GM21360 (cell line): ENCODE measurements at regions not wholly inside any gene's neighbourhood (a gene's known extent, or its start where the extent isn't known, plus 50 kb on each side); places are given as distances from the start of the nearest gene placed in this dataset.
A peak's percentile ranks its signal among the peaks of the same experiment; 100 is the strongest.
"Not testable (repeated sequence)": the region's sequence is repeated elsewhere in the genome, so short reads cannot be mapped to it uniquely, and the experiment has no call there.

Source experiments
- ATAC-seq: cut with Tn5 transposase; IDR thresholded peaks from one replicate; pipeline ENCODE4 v1.9.1; 2021; ENCODE audit warnings: mild to moderate bottlenecking, moderate library complexity; ENCODE audit not compliant: unreplicated experiment

DNA sequence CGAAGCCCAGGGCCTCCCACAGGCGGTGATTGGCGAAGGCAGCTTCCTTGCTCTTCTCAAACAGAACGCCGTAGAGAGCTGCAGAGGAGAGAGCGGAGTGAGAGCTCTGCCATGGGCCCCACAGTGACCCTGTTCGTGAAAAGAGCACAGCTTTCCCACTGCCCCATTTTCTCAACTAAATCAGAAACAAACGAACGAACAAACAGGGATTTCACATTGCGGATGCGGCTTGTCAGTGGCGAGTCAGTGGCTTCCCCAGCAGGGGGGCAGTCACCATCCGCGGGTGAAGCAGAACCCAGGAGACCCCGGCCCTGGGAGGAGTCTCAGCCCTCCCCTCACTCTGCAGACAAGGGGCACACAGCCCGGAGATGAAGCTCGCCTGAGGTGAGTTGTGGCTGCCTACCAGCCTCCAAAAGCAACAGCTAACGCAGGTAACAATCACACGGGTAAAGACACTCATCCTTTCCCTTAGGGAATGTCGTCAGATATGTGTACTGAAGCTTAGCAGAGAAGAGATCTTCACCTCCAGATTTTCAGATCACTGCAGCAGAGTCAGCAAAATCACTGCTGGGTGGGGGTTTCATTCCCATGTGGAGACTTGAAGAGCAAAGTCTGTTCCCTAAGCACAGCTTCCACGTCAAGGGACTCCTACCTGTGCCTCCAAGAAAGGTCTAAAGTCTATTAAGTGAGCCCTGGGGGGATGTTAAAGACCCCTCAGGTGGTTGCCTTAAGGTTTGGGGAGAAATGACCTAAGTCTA lies 51.2 kb upstream of the GPR31 start:
- no peak for ATAC-seq

DNA sequence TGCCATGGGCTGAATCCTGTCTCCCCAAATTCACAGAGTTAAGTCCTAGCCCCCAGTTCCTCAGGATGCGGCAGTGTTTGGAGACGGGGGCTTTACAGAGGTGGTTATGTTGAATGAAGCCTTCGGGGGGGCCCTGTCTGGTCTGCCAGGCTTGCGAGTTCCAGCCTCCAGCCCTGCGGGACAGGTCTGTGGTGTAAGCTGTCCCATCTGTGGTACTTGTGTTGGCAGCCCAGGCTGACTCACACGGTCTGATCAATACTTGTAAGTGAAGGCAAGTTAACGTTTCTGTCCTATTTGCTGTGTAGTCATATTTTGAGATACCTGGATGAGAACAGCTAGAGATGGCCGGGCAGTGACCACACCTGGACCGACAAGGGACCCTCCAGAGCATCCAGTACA lies 51.8 kb upstream of the GPR31 start:
- no peak for ATAC-seq

DNA sequence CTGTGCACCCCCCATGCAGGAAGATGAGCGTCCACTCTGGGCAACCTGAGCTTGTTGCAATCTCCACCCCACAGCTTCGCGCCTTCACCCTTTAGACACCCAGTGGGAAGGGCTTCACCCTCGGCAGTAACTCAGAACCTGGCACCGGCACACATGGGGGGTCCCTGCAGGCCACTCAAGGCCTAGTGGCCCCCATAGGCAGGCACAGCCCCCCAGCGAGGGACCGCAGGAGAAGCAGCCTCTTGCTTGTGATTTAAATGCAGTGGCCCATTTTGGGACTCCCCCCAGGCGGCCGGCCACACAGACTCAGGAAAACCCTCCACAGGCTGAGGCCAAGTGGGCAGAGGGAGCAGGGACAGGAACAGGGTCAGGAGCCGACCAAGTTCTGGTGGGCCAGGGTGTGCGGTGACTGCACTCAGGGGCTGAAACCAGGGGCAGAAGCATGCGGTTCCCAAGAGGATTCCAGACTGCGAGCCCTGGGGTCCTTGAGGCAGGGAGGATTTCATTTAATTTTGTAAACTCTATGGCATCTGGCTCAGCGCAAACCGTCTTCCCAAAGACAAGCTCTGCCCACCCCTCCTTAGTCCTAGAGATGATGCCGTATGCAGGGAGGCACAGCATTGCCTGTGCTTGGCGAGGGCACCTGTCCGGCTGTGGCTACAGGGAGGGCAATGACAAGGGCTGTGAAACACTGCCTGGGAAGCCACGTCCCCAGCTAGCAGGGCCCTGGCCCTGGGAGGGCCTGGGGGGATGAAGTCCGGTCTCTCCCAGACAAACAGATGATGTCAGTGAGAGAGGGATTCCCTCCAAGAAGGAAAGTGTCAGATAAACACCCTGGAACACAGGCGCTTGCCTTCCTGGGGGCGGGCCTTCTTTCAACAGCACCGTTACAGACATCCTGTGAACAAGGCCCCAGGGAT lies 52.9 kb upstream of the GPR31 start:
- ATAC-seq: no peak

DNA sequence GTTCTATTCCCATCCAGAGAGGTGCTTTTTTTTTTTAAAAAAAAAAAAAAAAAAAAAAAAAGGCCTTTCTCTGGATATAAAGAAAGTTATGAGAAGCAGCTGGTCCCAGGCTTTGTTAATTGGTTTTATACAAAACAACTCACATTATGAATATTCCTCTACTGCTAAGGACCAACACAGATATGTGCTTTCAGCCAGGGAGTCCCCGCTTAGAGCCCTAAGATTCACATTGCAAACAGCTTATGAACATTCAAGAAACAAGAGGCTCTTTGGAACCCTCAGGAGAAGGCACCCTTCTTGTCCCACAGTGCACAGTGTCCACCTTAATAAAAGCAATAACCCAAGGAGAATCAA lies 53.5 kb upstream of the GPR31 start:
- ATAC-seq: no peak

DNA sequence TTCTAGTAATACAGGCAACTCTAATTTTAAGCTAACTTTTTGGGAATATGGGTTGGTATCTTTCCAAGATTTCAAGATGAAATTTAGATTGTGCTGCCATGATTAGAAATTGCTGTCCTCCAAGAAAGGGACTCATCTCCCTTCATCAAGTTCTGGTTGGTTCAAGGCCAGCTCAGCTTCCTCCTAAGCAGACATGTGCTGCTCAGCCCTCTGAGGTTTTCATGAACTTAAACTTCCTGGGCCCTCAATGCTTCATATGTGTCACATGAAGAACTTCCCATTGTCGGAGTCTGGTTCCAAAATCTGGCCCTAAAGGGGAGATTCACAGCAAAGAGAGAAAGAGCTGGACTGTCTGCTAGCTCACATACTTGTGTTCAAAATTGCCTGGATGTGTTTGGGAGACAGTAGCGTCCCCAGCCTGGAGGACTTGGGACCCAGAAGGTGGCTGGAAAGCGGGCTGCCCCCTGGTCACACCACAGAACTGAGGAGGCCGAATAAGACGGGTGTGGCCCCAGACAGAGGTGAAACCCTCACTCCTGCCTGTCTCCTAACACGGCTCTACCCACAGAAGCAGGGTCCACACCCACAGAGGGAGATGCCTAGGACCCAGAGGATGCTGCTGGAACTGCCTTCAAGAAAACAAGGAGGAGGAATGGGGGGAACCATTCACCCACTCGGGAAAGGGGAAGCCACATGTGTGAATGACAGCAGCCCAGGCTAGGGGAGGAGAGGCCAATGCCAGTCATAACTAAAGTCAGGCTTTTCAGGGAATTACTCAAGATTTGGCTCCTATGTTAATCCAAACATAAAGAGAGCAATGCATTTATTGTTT lies 54.3 kb upstream of the GPR31 start:
- no peak for ATAC-seq

DNA sequence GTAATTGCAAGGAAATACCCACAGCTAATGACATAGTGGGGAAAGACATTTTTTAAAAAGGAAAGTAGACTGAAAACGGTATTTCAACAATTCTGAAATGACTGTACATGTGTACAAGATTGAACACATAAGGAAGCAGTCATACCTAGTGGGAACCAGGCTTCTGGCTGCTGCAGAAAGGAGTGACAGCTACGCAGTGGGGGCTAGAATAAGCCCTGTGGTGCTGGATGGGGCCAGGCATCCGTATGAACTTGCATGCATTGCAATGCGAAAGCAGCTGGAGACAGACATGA lies 54.9 kb upstream of the GPR31 start:
- ATAC-seq: peak; percentile 70

DNA sequence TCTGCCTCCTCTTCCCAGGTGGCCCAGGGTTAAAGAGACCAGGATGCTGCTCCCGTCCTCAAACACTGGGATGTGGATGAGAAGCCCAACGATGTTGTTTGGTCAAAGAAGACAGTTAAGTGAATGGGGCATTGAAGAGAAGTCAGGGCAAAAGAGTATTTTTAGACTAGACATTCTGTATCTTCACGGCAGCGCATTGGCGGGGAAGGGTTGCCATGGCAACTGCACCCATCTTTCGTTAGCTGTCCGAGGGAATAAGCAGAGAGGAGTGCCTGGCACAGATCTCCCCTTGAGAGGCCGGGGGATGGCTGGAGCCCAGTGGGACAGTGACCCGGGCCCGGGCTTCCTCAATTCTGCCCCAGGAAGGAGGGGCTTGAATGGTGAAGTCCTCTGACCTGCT lies 56.4 kb upstream of the GPR31 start:
- ATAC-seq: no peak

DNA sequence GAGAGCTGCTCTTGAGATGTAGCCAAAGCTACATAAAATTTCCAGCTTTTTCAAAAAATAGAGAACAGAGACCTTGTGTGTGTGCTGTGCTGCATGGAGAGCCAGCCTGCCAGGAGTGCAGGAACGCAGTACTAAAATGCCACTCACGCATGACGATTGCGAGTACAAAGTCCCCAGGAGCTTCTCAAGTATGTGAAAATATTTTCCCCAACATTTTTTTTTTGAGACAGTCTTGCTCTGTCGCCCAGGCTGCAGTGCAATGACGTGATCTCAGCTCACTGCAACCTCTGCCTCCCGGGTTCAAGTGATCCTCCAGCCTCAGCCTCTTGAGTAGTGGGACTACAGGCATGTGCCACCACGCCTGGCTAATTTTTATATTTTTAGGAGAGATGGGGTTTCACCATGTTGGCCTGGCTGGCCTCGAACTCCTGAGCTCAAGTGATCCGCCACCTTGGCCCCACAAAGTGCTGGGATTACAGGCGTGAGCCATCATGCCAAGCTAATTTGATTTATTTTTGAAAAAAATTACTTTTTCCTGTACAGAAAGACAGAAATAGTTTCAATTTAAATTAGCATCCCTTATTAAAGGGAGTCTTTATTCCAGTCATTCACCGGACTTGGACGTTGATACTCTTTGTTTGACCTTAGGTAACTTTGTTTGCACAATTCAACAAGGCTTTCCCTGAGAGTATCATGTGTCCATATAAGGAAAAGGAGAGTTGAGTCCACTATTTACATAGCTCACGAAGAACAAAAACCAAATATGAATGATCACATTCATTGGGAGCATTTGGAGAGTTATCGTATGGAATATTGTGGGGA lies 57.9 kb upstream of the GPR31 start:
- ATAC-seq: not testable (repeated sequence)

DNA sequence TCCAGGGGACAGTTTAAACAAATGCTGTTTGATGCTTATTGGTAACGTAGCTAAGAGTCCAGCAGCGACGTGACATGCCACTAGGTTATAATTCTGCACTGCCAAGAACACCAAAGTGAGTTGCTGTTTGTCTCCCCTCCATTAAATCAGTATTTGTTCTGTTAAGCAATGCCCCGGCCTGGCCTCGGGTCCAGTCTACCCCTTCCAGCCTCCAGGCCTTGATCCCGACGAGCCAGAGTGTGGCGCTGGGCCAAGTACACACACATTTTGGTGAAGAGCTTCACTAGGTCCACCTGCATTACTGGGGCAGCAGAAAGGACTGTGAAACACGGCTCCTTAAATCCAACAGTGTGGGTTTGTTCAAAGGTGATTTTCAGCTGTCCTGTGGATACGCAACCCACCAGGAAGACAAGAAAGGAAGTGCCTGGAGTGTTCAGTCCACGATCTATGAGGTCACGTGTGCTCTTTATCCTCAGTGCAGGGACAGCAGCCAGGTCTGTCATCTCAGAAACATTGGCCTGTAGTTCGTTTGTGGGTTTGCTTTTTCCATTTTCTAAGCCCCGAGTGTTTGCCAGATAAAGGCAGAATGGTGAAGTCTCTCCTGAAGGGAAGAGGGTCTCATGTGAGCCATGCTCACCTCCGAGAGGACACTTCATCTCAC lies 58.7 kb upstream of the GPR31 start:
- ATAC-seq: not testable (repeated sequence)

DNA sequence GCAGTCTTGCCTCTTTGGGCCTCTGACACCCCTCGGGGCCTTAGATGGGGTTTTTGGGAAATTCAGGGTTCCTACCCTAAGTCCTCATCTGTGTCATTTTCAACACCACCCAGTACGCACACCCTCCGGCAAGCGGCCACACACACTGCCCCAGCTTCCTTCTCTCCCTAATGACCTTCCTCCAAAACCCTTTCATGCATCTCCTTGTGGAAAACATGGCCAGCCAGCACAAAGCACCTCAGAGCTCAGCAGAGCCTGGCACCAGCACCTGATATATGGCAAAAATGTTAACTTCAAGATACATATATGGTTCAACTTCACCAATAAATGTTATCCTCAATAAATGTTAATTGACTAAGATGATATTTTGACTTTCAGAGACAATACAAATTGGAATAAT lies 59.3 kb upstream of the GPR31 start:
- not testable (repeated sequence) for ATAC-seq

DNA sequence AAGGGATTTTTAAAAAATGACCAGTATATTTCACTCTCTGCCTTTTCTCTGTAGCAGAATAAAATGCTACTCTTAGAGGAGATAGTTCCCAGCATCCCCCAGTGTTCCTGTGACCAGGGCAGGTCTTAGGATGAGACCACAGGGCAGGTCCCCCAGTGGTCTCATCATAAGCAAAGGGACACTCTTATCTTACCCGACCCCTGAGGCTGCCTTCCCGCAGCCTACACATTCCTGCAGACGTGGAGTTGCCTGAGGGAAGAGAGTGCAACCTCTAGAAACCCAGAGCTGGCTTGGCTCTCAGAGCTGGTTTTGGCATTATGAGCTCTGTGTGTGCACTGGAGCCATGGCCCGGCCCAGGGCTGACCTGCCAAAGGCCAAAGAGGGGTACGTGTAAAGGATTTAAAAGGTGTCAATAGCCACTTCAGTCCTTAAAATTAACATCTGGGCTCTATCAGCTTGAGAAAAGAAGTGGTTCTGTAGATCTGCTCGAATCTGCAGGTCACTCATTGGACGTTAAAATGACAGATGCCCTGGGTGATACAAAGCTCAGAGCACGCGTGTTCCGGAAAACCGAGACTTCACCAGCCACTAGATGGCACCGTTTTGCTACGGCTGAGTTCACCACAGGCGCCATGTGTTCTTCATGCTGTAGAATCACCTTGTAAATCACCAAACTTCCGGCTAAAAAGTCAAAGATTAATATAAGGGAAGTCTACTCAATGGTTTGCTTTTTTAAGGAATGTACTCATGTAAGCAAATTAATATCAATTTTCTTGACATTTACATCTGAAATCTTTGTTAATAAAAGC lies 60.4 kb upstream of the GPR31 start:
- peak; percentile 60 for ATAC-seq

DNA sequence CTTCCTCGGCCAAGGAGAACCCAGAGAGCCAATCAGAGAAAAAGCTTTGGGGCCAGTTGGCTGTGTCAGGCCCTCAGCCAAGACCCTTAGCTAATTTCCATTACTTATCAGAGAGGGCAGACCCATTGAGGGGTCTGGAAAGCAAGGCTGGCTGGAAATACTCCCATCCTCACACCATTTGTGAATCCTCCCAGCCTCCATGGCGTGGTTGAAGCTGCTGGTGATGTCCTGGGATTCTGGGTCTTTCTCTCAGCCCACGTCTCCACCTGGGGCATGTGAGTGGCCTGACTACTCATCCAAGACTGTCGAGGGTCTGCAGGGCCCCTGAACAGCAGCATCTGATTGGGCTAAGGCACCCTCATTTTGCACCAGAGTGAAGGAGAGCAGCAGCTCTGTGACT lies 61.3 kb upstream of the GPR31 start:
- ATAC-seq: not testable (repeated sequence)

DNA sequence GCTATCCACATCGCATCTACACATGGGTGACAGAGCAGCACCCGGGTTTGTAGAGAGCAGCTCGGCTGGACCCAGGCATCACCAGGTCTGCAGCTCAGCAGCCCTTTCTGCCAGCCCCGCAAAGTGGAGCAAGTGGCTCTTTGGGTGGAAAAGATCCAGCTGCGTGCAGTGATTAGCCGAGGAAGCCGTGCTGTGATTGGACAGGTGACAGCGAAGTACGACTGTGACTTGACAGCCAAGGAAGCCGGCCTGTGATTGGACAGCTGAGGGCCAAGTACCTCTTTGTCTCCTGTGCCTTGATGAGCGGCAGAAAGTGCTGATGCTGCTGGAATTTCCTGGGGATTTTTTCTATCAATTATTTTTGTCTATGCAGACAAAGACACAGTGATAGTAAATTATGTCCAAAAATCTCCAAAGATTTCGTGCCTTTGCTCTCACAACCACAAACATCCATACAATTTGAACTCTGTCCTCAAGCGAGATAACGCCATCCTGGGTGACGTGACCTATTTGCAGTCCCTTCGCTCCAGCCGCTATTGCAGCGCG lies 62.3 kb upstream of the GPR31 start:
- no peak for ATAC-seq

DNA sequence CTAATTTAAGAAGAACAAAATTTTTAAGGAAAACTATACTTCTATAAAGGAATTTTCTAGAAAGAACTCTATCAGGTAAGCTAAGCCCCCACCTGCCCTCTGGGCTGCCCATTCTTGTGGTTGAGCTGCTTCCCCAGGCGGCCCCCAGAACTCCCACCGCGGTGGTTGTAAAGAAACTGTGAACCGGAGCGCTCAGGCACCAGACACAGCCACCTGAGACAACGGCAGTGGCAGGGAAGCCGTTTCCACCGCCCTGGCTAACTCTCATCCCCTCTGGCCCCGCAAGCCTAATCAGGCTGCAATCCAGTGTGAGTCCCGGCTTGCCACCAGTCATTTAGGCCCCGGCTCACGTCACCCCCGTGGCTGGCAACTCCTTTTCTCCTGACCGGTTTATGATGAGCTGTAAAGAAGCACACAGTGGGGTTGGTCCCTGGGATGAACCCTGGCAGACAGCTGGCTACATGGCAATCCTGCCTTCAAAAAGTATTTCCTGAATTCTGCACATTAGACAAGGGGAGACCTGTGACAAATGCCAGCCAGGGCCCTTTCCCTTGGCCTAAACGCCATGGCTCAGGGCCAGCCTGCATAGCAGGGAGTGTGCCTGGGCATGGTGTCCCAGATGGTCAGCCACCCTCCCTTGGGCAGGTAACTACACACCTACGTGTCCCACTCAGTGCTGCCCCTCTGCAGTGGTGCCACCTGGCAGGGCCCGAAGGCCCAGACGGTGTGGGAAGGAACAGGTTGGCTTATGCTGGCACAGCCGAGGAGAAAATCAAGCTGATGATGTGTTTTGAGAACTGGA lies 63.8 kb upstream of the GPR31 start:
- ATAC-seq: no peak

DNA sequence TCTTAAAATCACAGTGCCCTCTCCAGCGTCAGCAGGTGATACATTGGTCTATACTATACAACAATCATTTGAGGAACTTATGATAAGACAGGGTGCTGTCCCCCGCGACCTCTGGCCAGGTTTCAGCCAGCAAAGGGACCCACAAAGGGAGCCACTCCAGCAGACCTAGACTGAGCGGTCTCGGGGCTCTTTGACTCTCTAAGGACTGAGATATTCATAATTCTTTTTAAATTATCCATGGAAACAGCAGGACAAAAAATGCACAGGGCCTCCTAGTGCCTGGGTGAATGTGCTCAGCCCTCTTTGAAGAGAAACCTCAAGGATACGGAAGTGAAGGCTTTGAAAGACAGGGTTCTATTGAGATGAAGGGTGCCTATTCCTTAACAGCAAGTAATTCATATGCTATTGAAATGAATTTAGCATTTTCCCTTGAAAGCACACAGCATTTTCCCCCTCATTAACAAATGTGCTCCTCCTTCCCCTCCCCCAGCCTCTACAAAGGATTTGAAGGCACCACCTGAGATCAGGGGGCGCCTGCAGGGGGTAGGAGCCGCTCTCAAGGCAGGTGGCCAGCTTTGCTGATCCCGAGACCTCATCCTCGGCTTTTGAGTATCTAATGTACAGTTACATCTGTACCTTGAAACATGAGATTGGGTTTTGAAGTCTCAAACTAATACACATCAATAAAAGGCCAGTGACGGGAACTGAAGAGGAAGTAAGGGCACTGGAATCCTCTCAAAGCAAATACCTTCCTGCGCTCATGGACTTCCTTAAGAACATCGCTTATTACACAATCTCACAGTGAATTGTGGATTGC lies 65.3 kb upstream of the UNC93A start:
- not testable (repeated sequence) for ATAC-seq

DNA sequence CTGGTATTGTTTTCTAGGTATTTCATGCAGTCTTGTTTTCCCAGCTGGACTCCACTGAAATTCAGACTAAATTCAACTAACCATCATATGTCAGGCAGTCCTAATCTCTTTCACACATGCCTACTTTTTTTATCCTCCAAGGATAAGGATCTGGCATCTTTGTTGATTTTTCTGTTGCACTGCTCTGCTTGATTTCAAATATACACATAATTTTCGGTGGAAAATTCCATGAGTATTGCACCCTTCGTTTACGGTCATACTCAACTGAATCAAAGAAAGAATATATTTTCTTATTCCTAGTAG lies 64.8 kb upstream of the UNC93A start:
- ATAC-seq: no peak

DNA sequence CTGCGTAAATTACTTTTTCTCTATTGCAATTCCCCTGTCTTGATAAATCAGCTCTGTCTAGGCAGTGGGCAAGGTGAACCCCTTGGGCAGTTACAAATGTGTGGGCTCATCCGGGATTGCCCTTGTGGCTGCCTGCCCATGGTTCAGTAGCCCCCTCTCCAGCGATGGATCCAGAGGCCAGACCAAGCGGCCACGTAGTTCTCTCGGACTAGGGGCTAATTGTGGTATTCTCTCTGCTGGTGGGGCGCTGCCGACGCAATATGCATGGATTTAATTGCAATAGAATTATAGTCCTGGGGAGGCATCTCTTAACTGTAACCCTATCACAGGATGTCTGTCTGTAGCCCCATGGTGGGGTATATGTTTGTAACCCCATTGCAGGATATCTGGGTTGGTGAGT lies 64.3 kb upstream of the UNC93A start:
- ATAC-seq: no peak

DNA sequence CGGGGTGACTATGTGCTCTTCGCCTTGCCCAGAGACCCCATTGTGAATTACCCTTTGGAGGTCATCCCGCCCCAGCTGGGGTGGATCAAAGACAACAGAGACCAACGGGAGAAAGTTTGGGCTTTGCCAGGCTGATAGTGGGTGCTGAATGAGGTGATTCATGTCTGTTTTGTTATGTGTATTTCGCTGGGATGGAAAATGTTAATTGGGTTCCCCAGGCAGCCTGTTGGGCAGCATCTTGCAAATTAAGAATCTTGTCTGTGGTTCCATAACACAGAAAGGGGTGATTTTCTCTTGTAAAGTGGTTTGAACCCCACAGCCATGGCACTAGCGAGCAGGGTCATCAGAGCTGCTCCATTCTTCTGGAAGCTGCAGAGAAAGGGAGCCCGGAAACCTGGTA lies 63.1 kb upstream of the UNC93A start:
- ATAC-seq: no peak
